ENCODE measurements at regions not wholly inside any gene's neighbourhood (a gene's known extent, or its start where the extent isn't known, plus 50 kb on each side); places are given as distances from the start of the nearest gene placed in this dataset.
"Not testable (repeated sequence)": the region's sequence is repeated elsewhere in the genome, so short reads cannot be mapped to it uniquely, and the experiment has no call there.

- DNase-seq; H3K79me2 ChIP-seq (ENCODE audit: low read length); H3K4me3 ChIP-seq (ENCODE audit: low read length); H3K27ac ChIP-seq (ENCODE audit: low read length); H3K4me1 ChIP-seq (ENCODE audit: low read length); H3K27me3 ChIP-seq (ENCODE audit: low read length); H4K20me1 ChIP-seq (ENCODE audit: insufficient read depth, low read depth, low read length); H3K9ac ChIP-seq (ENCODE audit: low read length); H3K9me3 ChIP-seq (ENCODE audit: low read length); H3K36me3 ChIP-seq (ENCODE audit: insufficient read depth, low read length); H3K9me2 ChIP-seq (replicated peaks; ENCODE audit: insufficient read depth, low read length); H3K4me2 ChIP-seq (ENCODE audit: low read depth, low read length, poor library complexity, severe bottlenecking); H2AFZ ChIP-seq (ENCODE audit: low read length): not testable (repeated sequence)
These were observed 341.9 kb downstream of the ADGRD1 start for GRCh38 chr12:131295559-131295958.

- not testable (repeated sequence) for H3K79me2 ChIP-seq (ENCODE audit: low read length); H4K20me1 ChIP-seq (ENCODE audit: insufficient read depth, low read depth, low read length); H3K9me3 ChIP-seq (ENCODE audit: low read length); H3K4me1 ChIP-seq (ENCODE audit: low read length); H3K27ac ChIP-seq (ENCODE audit: low read length); DNase-seq; H3K9ac ChIP-seq (ENCODE audit: low read length); H3K4me3 ChIP-seq (ENCODE audit: low read length); H3K36me3 ChIP-seq (ENCODE audit: insufficient read depth, low read length); H3K27me3 ChIP-seq (ENCODE audit: low read length); H2AFZ ChIP-seq (ENCODE audit: low read length); H3K4me2 ChIP-seq (ENCODE audit: low read depth, low read length, poor library complexity, severe bottlenecking); H3K9me2 ChIP-seq (replicated peaks; ENCODE audit: insufficient read depth, low read length)
These were observed 342.4 kb downstream of the ADGRD1 start for GRCh38 chr12:131296136-131296535.

GRCh38 chr12:131296651-131297050 lies 342.9 kb downstream of the ADGRD1 start:
- not testable (repeated sequence) for H3K27me3 ChIP-seq (ENCODE audit: low read length); H3K4me1 ChIP-seq (ENCODE audit: low read length); H3K36me3 ChIP-seq (ENCODE audit: insufficient read depth, low read length); H3K9ac ChIP-seq (ENCODE audit: low read length); H3K9me2 ChIP-seq (replicated peaks; ENCODE audit: insufficient read depth, low read length); H3K4me3 ChIP-seq (ENCODE audit: low read length); H3K27ac ChIP-seq (ENCODE audit: low read length); H2AFZ ChIP-seq (ENCODE audit: low read length); H4K20me1 ChIP-seq (ENCODE audit: insufficient read depth, low read depth, low read length); DNase-seq; H3K9me3 ChIP-seq (ENCODE audit: low read length); H3K79me2 ChIP-seq (ENCODE audit: low read length); H3K4me2 ChIP-seq (ENCODE audit: low read depth, low read length, poor library complexity, severe bottlenecking)

GRCh38 chr12:131298526-131299369 lies 345.0 kb downstream of the ADGRD1 start:
- H3K79me2 ChIP-seq (ENCODE audit: low read length); H3K9me2 ChIP-seq (replicated peaks; ENCODE audit: insufficient read depth, low read length); DNase-seq; H4K20me1 ChIP-seq (ENCODE audit: insufficient read depth, low read depth, low read length); H2AFZ ChIP-seq (ENCODE audit: low read length); H3K4me1 ChIP-seq (ENCODE audit: low read length); H3K9me3 ChIP-seq (ENCODE audit: low read length); H3K9ac ChIP-seq (ENCODE audit: low read length); H3K27me3 ChIP-seq (ENCODE audit: low read length); H3K36me3 ChIP-seq (ENCODE audit: insufficient read depth, low read length); H3K4me2 ChIP-seq (ENCODE audit: low read depth, low read length, poor library complexity, severe bottlenecking); H3K4me3 ChIP-seq (ENCODE audit: low read length); H3K27ac ChIP-seq (ENCODE audit: low read length): not testable (repeated sequence)

- not testable (repeated sequence) for H3K27me3 ChIP-seq (ENCODE audit: low read length); H3K9me2 ChIP-seq (replicated peaks; ENCODE audit: insufficient read depth, low read length); H3K4me1 ChIP-seq (ENCODE audit: low read length); H3K4me2 ChIP-seq (ENCODE audit: low read depth, low read length, poor library complexity, severe bottlenecking); H3K9me3 ChIP-seq (ENCODE audit: low read length); DNase-seq; H3K79me2 ChIP-seq (ENCODE audit: low read length); H3K9ac ChIP-seq (ENCODE audit: low read length); H4K20me1 ChIP-seq (ENCODE audit: insufficient read depth, low read depth, low read length); H2AFZ ChIP-seq (ENCODE audit: low read length); H3K27ac ChIP-seq (ENCODE audit: low read length); H3K4me3 ChIP-seq (ENCODE audit: low read length); H3K36me3 ChIP-seq (ENCODE audit: insufficient read depth, low read length)
These were observed 345.6 kb downstream of the ADGRD1 start for GRCh38 chr12:131299370-131299701.

GRCh38 chr12:131303576-131303975 lies 349.9 kb downstream of the ADGRD1 start:
- H3K79me2 ChIP-seq (ENCODE audit: low read length); H3K4me1 ChIP-seq (ENCODE audit: low read length); DNase-seq; H4K20me1 ChIP-seq (ENCODE audit: insufficient read depth, low read depth, low read length); H3K9me3 ChIP-seq (ENCODE audit: low read length); H3K9me2 ChIP-seq (replicated peaks; ENCODE audit: insufficient read depth, low read length); H3K4me3 ChIP-seq (ENCODE audit: low read length); H3K27me3 ChIP-seq (ENCODE audit: low read length); H2AFZ ChIP-seq (ENCODE audit: low read length); H3K27ac ChIP-seq (ENCODE audit: low read length); H3K4me2 ChIP-seq (ENCODE audit: low read depth, low read length, poor library complexity, severe bottlenecking); H3K9ac ChIP-seq (ENCODE audit: low read length); H3K36me3 ChIP-seq (ENCODE audit: insufficient read depth, low read length): not testable (repeated sequence)

GRCh38 chr12:131304642-131305041 lies 350.9 kb downstream of the ADGRD1 start:
- H3K4me1 ChIP-seq (ENCODE audit: low read length); H3K9me2 ChIP-seq (replicated peaks; ENCODE audit: insufficient read depth, low read length); H3K4me2 ChIP-seq (ENCODE audit: low read depth, low read length, poor library complexity, severe bottlenecking); H3K36me3 ChIP-seq (ENCODE audit: insufficient read depth, low read length); H3K4me3 ChIP-seq (ENCODE audit: low read length); H3K27ac ChIP-seq (ENCODE audit: low read length); DNase-seq; H3K79me2 ChIP-seq (ENCODE audit: low read length); H2AFZ ChIP-seq (ENCODE audit: low read length); H4K20me1 ChIP-seq (ENCODE audit: insufficient read depth, low read depth, low read length); H3K9me3 ChIP-seq (ENCODE audit: low read length); H3K27me3 ChIP-seq (ENCODE audit: low read length); H3K9ac ChIP-seq (ENCODE audit: low read length): not testable (repeated sequence)

GRCh38 chr12:131309700-131310099 lies 356.0 kb downstream of the ADGRD1 start:
- Histone ChIP-seq H3K9me3 (ENCODE audit: low read length) (no peaks in the 10 kb centered on the region), H3K27ac (ENCODE audit: low read length) (no peak overlapping the region), H3K36me3 (ENCODE audit: insufficient read depth, low read length) (no peaks in the 10 kb centered on the region), H3K9ac (ENCODE audit: low read length) (no peak overlapping the region), H4K20me1 (ENCODE audit: insufficient read depth, low read depth, low read length) (no peaks in the 10 kb centered on the region; the same call in 1 of the 2 replicates), H3K79me2 (ENCODE audit: low read length) (no peaks in the 10 kb centered on the region), H3K4me1 (ENCODE audit: low read length) (no peaks in the 10 kb centered on the region), H3K4me3 (ENCODE audit: low read length) (no peak overlapping the region), H3K9me2 (replicated peaks; ENCODE audit: insufficient read depth, low read length) (no peaks in the 10 kb centered on the region), H2AFZ (ENCODE audit: low read length) (no peak overlapping the region), H3K27me3 (ENCODE audit: low read length) (no peaks in the 10 kb centered on the region), H3K4me2 (ENCODE audit: low read depth, low read length, poor library complexity, severe bottlenecking) (no peak overlapping the region)
- no peak for DNase-seq

Measured in Karpas-422 (cell line).